ENCODE measurements at regions not wholly inside any gene's neighbourhood (a gene's known extent, or its start where the extent isn't known, plus 50 kb on each side); places are given as distances from the start of the nearest gene placed in this dataset.

DNA sequence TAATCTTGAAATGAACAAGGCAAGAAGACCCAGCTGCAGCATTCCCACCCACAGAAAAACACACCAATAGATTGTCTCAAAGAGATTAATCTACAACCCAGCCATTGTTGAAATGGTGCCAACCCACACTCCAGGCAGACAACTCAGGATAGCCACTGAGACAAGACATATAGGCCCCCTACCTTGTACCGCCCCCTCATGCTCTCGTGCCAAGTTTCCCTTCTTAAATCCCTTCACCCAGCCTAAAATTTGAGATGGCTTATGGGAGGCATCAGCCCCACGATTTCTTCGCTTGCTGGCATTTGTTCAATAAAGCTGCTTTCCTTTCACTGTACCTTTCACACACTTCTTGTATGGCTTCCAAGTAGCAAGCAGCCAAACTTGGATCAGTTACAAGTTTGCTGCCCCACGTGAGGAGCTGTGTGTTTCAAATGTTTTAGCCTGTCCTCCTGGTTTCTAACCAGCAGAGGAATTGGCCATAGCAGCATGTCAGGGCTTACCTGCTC, 1754.1 kb downstream of the C4orf33 start:
- no peak overlapping the region for H2AK5ac ChIP-seq (ENCODE audit: low read length)
- no peak overlapping the region for H3K9ac ChIP-seq (ENCODE audit: low read length)
- no peak for DNase-seq
- H3K23ac ChIP-seq (ENCODE audit: low read length): no peak overlapping the region
- H4K5ac ChIP-seq (ENCODE audit: low read length): no peak overlapping the region
- H3K4ac ChIP-seq (ENCODE audit: low read depth, low read length): no peak overlapping the region
- no peak overlapping the region for H4K8ac ChIP-seq (ENCODE audit: low read depth, low read length)
- no peak overlapping the region for H2BK15ac ChIP-seq (replicated peaks; ENCODE audit: low read depth)
- no peak overlapping the region for H3K56ac ChIP-seq (ENCODE audit: low read length)
- H2BK5ac ChIP-seq (ENCODE audit: low read length): no peak overlapping the region
- H3K4me1 ChIP-seq (ENCODE audit: control insufficient read depth, low read depth, low read length): no peaks in the 10 kb centered on the region
- no peaks in the 10 kb centered on the region for H3K27me3 ChIP-seq (ENCODE audit: insufficient read depth, low read length, poor library complexity)
- H3K79me1 ChIP-seq (ENCODE audit: low read length): no peaks in the 10 kb centered on the region
- H3K4me3 ChIP-seq (ENCODE audit: low read length): no peak overlapping the region
- H3K4me2 ChIP-seq (ENCODE audit: low read length): no peak overlapping the region
- no peaks in the 10 kb centered on the region for H3K79me2 ChIP-seq (ENCODE audit: control insufficient read depth, insufficient read depth, low read length)
- no peaks in the 10 kb centered on the region for H3K36me3 ChIP-seq (ENCODE audit: control insufficient read depth, insufficient read depth, low read length)
- no peak overlapping the region for H3K27ac ChIP-seq (ENCODE audit: low read depth, low read length)
- no peak overlapping the region for H2BK120ac ChIP-seq (ENCODE audit: low read depth, low read length)
- WGBS (ENCODE audit: extremely low coverage, insufficient coverage, low lambda C conversion rate): no CpG with 5 or more reads among the region's 5 CpGs
- H3K18ac ChIP-seq (ENCODE audit: low read length): no peak overlapping the region

DNA sequence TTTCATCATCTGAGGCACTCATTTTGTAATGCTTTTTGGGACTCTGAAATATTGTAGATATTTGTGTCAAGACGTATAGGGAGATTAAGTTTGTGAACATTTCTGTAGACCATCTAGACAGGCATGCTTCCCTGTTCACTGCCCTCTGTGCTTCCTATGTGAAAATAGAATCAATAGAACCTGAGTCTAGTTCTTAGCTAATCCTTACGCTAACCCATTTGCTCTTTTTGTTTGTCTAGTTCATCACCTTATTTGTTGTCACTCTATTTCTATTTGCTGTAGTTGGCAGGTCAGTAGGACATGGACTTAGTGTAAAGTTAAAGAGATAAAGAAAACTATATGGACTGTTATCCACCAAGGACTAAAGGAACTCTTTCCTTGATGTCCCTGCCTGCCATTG, 1755.2 kb downstream of the C4orf33 start:
- no peaks in the 10 kb centered on the region for H3K79me2 ChIP-seq (ENCODE audit: control insufficient read depth, insufficient read depth, low read length)
- H3K4me1 ChIP-seq (ENCODE audit: control insufficient read depth, low read depth, low read length): no peaks in the 10 kb centered on the region
- no peak overlapping the region for H2BK15ac ChIP-seq (replicated peaks; ENCODE audit: low read depth)
- no peak for DNase-seq
- H3K36me3 ChIP-seq (ENCODE audit: control insufficient read depth, insufficient read depth, low read length): no peaks in the 10 kb centered on the region
- H2BK120ac ChIP-seq (ENCODE audit: low read depth, low read length): peak overlapping the region; percentile 45
- H2AK5ac ChIP-seq (ENCODE audit: low read length): no peak overlapping the region
- no peak overlapping the region for H3K4ac ChIP-seq (ENCODE audit: low read depth, low read length)
- no peak overlapping the region for H3K4me3 ChIP-seq (ENCODE audit: low read length)
- no peak overlapping the region for H3K9ac ChIP-seq (ENCODE audit: low read length)
- no peak overlapping the region for H3K27ac ChIP-seq (ENCODE audit: low read depth, low read length)
- no peaks in the 10 kb centered on the region for H3K79me1 ChIP-seq (ENCODE audit: low read length)
- no peak overlapping the region for H2BK5ac ChIP-seq (ENCODE audit: low read length)
- H4K8ac ChIP-seq (ENCODE audit: low read depth, low read length): no peak overlapping the region
- H4K5ac ChIP-seq (ENCODE audit: low read length): no peak overlapping the region
- no peak overlapping the region for H3K23ac ChIP-seq (ENCODE audit: low read length)
- no peak overlapping the region for H3K56ac ChIP-seq (ENCODE audit: low read length)
- no peak overlapping the region for H3K18ac ChIP-seq (ENCODE audit: low read length)
- no CpG with 5 or more reads among the region's 2 CpGs for WGBS (ENCODE audit: extremely low coverage, insufficient coverage, low lambda C conversion rate)
- no peaks in the 10 kb centered on the region for H3K27me3 ChIP-seq (ENCODE audit: insufficient read depth, low read length, poor library complexity)
- H3K4me2 ChIP-seq (ENCODE audit: low read length): no peak overlapping the region

DNA sequence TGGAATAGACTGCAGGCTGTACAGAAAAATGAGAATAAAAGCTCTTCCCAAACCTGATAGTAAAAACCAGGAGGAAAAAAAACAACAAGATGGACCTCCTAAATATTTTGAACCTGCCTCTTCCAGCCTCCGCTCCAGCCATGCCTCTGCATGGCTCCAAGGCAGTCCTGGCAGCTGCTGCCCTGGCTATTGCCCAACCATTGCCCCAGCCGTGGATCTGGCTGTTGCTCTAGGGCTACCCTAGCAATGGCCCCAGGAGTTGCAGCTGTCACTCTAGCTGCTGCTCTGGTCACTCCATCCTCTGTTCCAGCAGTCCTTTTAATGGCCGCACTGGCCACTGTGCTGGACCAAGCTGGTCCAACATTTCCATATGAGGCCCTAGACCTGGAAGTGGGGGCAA, 1756.0 kb downstream of the C4orf33 start:
- Histone ChIP-seq H2BK120ac (ENCODE audit: low read depth, low read length) (no peak overlapping the region), H3K27me3 (ENCODE audit: insufficient read depth, low read length, poor library complexity) (no peaks in the 10 kb centered on the region), H3K79me1 (ENCODE audit: low read length) (no peaks in the 10 kb centered on the region), H4K5ac (ENCODE audit: low read length) (no peak overlapping the region), H3K36me3 (ENCODE audit: control insufficient read depth, insufficient read depth, low read length) (no peaks in the 10 kb centered on the region), H3K4me1 (ENCODE audit: control insufficient read depth, low read depth, low read length) (no peaks in the 10 kb centered on the region), H3K9ac (ENCODE audit: low read length) (no peak overlapping the region), H4K8ac (ENCODE audit: low read depth, low read length) (no peak overlapping the region), H2BK15ac (replicated peaks; ENCODE audit: low read depth) (no peak overlapping the region), H3K23ac (ENCODE audit: low read length) (no peak overlapping the region), H2AK5ac (ENCODE audit: low read length) (no peak overlapping the region), H2BK5ac (ENCODE audit: low read length) (no peak overlapping the region), H3K4me3 (ENCODE audit: low read length) (no peak overlapping the region), H3K4me2 (ENCODE audit: low read length) (no peak overlapping the region), H3K27ac (ENCODE audit: low read depth, low read length) (no peak overlapping the region), H3K18ac (ENCODE audit: low read length) (no peak overlapping the region), H3K4ac (ENCODE audit: low read depth, low read length) (no peak overlapping the region), H3K56ac (ENCODE audit: low read length) (no peak overlapping the region), H3K79me2 (ENCODE audit: control insufficient read depth, insufficient read depth, low read length) (no peaks in the 10 kb centered on the region)
- no peak for DNase-seq
- no CpG with 5 or more reads among the region's 3 CpGs for WGBS (ENCODE audit: extremely low coverage, insufficient coverage, low lambda C conversion rate)

DNA sequence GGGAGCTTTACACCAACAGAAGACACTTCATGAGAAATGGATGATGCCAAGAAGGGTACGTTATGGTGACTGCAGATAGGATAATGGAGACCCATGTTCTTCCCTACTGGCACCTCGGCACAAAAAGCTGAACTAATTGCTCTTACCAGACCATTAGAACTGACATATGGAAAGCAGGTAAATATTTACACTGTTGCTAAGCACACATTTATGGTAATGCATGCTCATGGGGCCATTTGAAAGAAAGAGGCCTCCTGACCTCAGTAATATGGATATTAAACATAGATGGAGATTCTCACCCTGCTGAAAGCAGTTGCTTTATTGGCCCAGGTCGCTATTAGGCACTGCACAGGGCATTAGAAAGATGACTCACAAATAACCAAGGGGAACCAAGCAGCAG, 1759.6 kb downstream of the C4orf33 start:
- Histone ChIP-seq H4K5ac (ENCODE audit: low read length) (no peak overlapping the region), H3K4me3 (ENCODE audit: low read length) (no peak overlapping the region), H3K4me2 (ENCODE audit: low read length) (no peak overlapping the region), H3K79me1 (ENCODE audit: low read length) (no peaks in the 10 kb centered on the region), H4K8ac (ENCODE audit: low read depth, low read length) (no peak overlapping the region), H2BK15ac (replicated peaks; ENCODE audit: low read depth) (no peak overlapping the region), H2AK5ac (ENCODE audit: low read length) (no peak overlapping the region), H2BK5ac (ENCODE audit: low read length) (no peak overlapping the region), H3K18ac (ENCODE audit: low read length) (no peak overlapping the region), H2BK120ac (ENCODE audit: low read depth, low read length) (no peak overlapping the region), H3K9ac (ENCODE audit: low read length) (no peak overlapping the region), H3K36me3 (ENCODE audit: control insufficient read depth, insufficient read depth, low read length) (no peaks in the 10 kb centered on the region), H3K4ac (ENCODE audit: low read depth, low read length) (no peak overlapping the region), H3K4me1 (ENCODE audit: control insufficient read depth, low read depth, low read length) (no peaks in the 10 kb centered on the region), H3K79me2 (ENCODE audit: control insufficient read depth, insufficient read depth, low read length) (no peaks in the 10 kb centered on the region), H3K23ac (ENCODE audit: low read length) (no peak overlapping the region), H3K56ac (ENCODE audit: low read length) (no peak overlapping the region), H3K27me3 (ENCODE audit: insufficient read depth, low read length, poor library complexity) (no peaks in the 10 kb centered on the region), H3K27ac (ENCODE audit: low read depth, low read length) (no peak overlapping the region)
- peak; percentile 1 for DNase-seq
- no CpG with 5 or more reads among the region's 3 CpGs for WGBS (ENCODE audit: extremely low coverage, insufficient coverage, low lambda C conversion rate)

DNA sequence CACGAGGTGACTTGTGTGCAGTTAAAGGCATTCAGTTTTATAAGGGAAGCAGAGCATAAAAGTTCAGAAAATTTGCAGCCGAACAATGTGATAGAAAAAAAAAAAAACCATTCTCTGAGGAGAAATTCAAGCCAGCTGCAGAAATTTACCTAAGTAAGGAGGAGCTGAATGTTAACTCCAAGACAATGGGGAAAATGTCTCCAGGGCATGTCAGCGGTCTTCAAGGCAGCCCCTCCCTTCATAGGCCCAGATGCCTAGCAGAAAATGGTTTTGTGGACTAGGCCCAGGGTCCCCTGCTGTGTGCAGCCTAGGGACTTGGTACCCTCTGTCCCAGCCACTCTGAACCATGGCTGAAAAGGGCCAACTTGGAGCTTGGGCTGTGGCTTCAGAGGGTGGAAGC, 1764.0 kb downstream of the C4orf33 start:
- Histone ChIP-seq H2AK5ac (ENCODE audit: low read length) (no peak overlapping the region), H3K79me1 (ENCODE audit: low read length) (no peaks in the 10 kb centered on the region), H3K4me1 (ENCODE audit: control insufficient read depth, low read depth, low read length) (no peaks in the 10 kb centered on the region), H3K36me3 (ENCODE audit: control insufficient read depth, insufficient read depth, low read length) (no peaks in the 10 kb centered on the region), H2BK120ac (ENCODE audit: low read depth, low read length) (no peak overlapping the region), H3K56ac (ENCODE audit: low read length) (no peak overlapping the region), H3K4me2 (ENCODE audit: low read length) (no peak overlapping the region), H3K23ac (ENCODE audit: low read length) (no peak overlapping the region), H3K18ac (ENCODE audit: low read length) (no peak overlapping the region), H4K5ac (ENCODE audit: low read length) (no peak overlapping the region), H3K4me3 (ENCODE audit: low read length) (no peak overlapping the region), H2BK15ac (replicated peaks; ENCODE audit: low read depth) (no peak overlapping the region), H3K27me3 (ENCODE audit: insufficient read depth, low read length, poor library complexity) (no peaks in the 10 kb centered on the region), H3K27ac (ENCODE audit: low read depth, low read length) (no peak overlapping the region), H2BK5ac (ENCODE audit: low read length) (no peak overlapping the region), H3K9ac (ENCODE audit: low read length) (no peak overlapping the region), H4K8ac (ENCODE audit: low read depth, low read length) (no peak overlapping the region), H3K4ac (ENCODE audit: low read depth, low read length) (no peak overlapping the region), H3K79me2 (ENCODE audit: control insufficient read depth, insufficient read depth, low read length) (no peaks in the 10 kb centered on the region)
- no CpG with 5 or more reads among the region's 3 CpGs for WGBS (ENCODE audit: extremely low coverage, insufficient coverage, low lambda C conversion rate)
- DNase-seq: peak; percentile 16

DNA sequence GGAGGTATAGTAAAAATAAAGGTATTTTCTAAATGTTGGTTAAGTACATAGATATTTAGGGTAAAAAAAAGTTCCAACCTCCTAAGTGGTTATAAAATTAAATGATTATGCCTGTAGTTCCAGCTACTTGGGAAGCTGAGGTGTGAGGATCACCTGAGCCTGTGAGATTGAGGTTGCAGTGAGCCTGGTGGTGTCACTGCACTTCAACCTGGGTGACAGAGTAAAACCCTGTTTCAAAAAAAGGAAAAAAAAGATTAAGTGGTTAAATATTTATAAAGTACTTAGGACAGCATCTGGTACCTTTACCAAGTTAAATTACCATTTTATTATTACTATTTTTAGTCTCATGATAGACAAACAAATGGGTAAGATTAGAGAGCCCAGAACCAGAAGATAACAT, 1801.0 kb downstream of the C4orf33 start:
- H3K4me1 ChIP-seq (ENCODE audit: control insufficient read depth, low read depth, low read length): no peaks in the 10 kb centered on the region
- H3K27me3 ChIP-seq (ENCODE audit: insufficient read depth, low read length, poor library complexity): no peaks in the 10 kb centered on the region

More for the DNA sequence above, 1801.0 kb downstream of the C4orf33 start:
- Histone ChIP-seq H2BK5ac (ENCODE audit: low read length) (no peak overlapping the region), H3K4me3 (ENCODE audit: low read length) (no peak overlapping the region), H3K9ac (ENCODE audit: low read length) (no peak overlapping the region), H2BK15ac (replicated peaks; ENCODE audit: low read depth) (no peak overlapping the region), H3K79me2 (ENCODE audit: control insufficient read depth, insufficient read depth, low read length) (no peaks in the 10 kb centered on the region), H3K27ac (ENCODE audit: low read depth, low read length) (no peak overlapping the region), H4K5ac (ENCODE audit: low read length) (no peak overlapping the region), H2BK120ac (ENCODE audit: low read depth, low read length) (no peak overlapping the region), H2AK5ac (ENCODE audit: low read length) (no peak overlapping the region), H3K36me3 (ENCODE audit: control insufficient read depth, insufficient read depth, low read length) (no peaks in the 10 kb centered on the region), H3K79me1 (ENCODE audit: low read length) (no peaks in the 10 kb centered on the region), H3K18ac (ENCODE audit: low read length) (no peak overlapping the region), H3K4ac (ENCODE audit: low read depth, low read length) (no peak overlapping the region), H3K56ac (ENCODE audit: low read length) (no peak overlapping the region), H3K23ac (ENCODE audit: low read length) (no peak overlapping the region), H3K4me2 (ENCODE audit: low read length) (no peak overlapping the region), H4K8ac (ENCODE audit: low read depth, low read length) (no peak overlapping the region)
- no peak for DNase-seq
